K562 (cell line): ENCODE measurements at regions not wholly inside any gene's neighbourhood (a gene's known extent, or its start where the extent isn't known, plus 50 kb on each side); places are given as distances from the start of the nearest gene placed in this dataset.

Experiments
- ATAC-seq: fragments of 200-7000 bp; cut with Tn5 transposase; 3 replicates; pipeline ENCODE4 v1.9.1; 2020; ENCODE audit warnings: moderate library complexity
- BruUV-seq: library from RNA; stranded (reverse); fragments of 400-500 nt; replicated peaks from 2 replicates; lab custom pipeline; 2021; lab: Mats Ljungman, UMichigan
- CTCF ChIA-PET: fragments of 300-600 bp; formaldehyde crosslinking; extraction: SDS; loops from one replicate; lab custom pipeline; 2021; ENCODE audit warnings: low intra/inter-chr PET ratio; lab: Yijun Ruan, JAX
- POLR2A ChIA-PET: fragments of 300-600, 350-650 bp; sonication (Branson Sonifier 250); formaldehyde crosslinking; extraction: SDS; loops from one replicate; lab custom pipeline; 2021; ENCODE audit warnings: antibody characterized with exemption, inconsistent platforms; lab: Yijun Ruan, JAX
- DNase-seq, 4 experiments: peaks; one replicate each; pipeline versions ENCODE4 v3.0.0 to v3.0.0-alpha.2; 2011 to 2018; ENCODE audit warnings: low spot score in 3 of 4, mixed read lengths in 3 of 4; ENCODE audit errors: extremely low read depth in 1 of 4
- FAIRE-seq: peaks from 2 replicates; lab custom pipeline; 2011; peaks lifted over from hg19 to GRCh38; lab: Jason Lieb, UNC
- H2AFZ ChIP-seq: 2 replicates; pipeline ENCODE4 v1.6.0; 2011; ENCODE audit warnings: low read depth, low read length, control low read depth, inconsistent platforms
- H3K27ac ChIP-seq: fragments of 200-600 bp; 3 replicates; pipeline ENCODE4 v1.8.0; 2011; ENCODE audit warnings: low read depth, mild to moderate bottlenecking, control low read depth, inconsistent platforms, low read length, moderate library complexity, mixed read lengths; ENCODE audit errors: extremely low read depth
- H3K27me3 ChIP-seq, 2 experiments: fragments of 300-600 bp in 1 of 2; 2 replicates in 1 of 2; 3 replicates in 1 of 2; pipeline versions ENCODE4 v1.6.0 to v1.8.0; 2011; ENCODE audit warnings: inconsistent platforms in 2 of 2, low read length in 2 of 2, mild to moderate bottlenecking in 1 of 2, mixed read lengths in 1 of 2, moderate library complexity in 1 of 2; ENCODE audit not compliant: control insufficient read depth in 2 of 2, insufficient read depth in 2 of 2
- H3K36me3 ChIP-seq: fragments of 300-600 bp; 3 replicates; pipeline ENCODE4 v1.8.0; 2011; ENCODE audit warnings: mild to moderate bottlenecking, low read length, inconsistent platforms; ENCODE audit not compliant: control insufficient read depth, insufficient read depth
- H3K4me1 ChIP-seq, 2 experiments: fragments of 200-600 bp in 1 of 2; replicated peaks in 1 of 2; 2 replicates in 1 of 2; 3 replicates in 1 of 2; pipeline versions ENCODE4 v1.5.1 to v1.8.0; 2011; ENCODE audit warnings: inconsistent platforms in 2 of 2, low read length in 2 of 2, mild to moderate bottlenecking in 1 of 2, mixed read lengths in 1 of 2, moderate library complexity in 1 of 2; ENCODE audit not compliant: control insufficient read depth in 2 of 2, insufficient read depth in 2 of 2
- H3K4me2 ChIP-seq: 2 replicates; pipeline ENCODE4 v1.6.1; 2011; ENCODE audit warnings: low read length, control low read depth, inconsistent platforms, mixed read lengths; ENCODE audit not compliant: insufficient read depth
- H3K4me3 ChIP-seq: fragments of 200-600 bp; sonication (generic), shearing (Covaris generic); 2 replicates; pipeline ENCODE4 v1.5.1; 2016; ENCODE audit warnings: control low read depth, inconsistent platforms
- H3K79me2 ChIP-seq: fragments of 200-600 bp; 3 replicates; pipeline ENCODE4 v1.8.0; 2011; ENCODE audit warnings: low read length, inconsistent platforms; ENCODE audit not compliant: control insufficient read depth, insufficient read depth
- H3K9ac ChIP-seq, 2 experiments: 2 replicates each; pipeline versions ENCODE4 v1.6.0 to v1.6.1; 2011; ENCODE audit warnings: low read depth in 2 of 2, low read length in 2 of 2, control low read depth in 1 of 2, inconsistent platforms in 1 of 2, mild to moderate bottlenecking in 1 of 2, mixed read lengths in 1 of 2; ENCODE audit not compliant: insufficient read depth in 1 of 2
- H3K9me1 ChIP-seq: one replicate; pipeline ENCODE4 v1.6.0; 2011; ENCODE audit warnings: inconsistent platforms, mild to moderate bottlenecking, low read length, moderate library complexity; ENCODE audit not compliant: control insufficient read depth, insufficient read depth
- H3K9me3 ChIP-seq: replicated peaks from 2 replicates; pipeline ENCODE4 v1.5.1; 2011; ENCODE audit warnings: low read depth, low read length, inconsistent platforms; ENCODE audit not compliant: control insufficient read depth, insufficient read depth
- H4K20me1 ChIP-seq: replicated peaks from 2 replicates; pipeline ENCODE4 v1.6.1; 2011; ENCODE audit warnings: low read length, inconsistent platforms, mixed read lengths; ENCODE audit not compliant: control insufficient read depth, insufficient read depth
- MLX ChIP-seq, 2 experiments: fragments of 450-650 bp in 1 of 2; sonication (generic) in 1 of 2; formaldehyde crosslinking; conservative IDR thresholded peaks; 2 replicates each; pipeline versions ENCODE4 v1.4.0 to v1.8.1; 2020 to 2022; ENCODE audit warnings: mild to moderate bottlenecking in 1 of 2, missing genetic modification reagents in 1 of 2
- POLR2AphosphoS5 ChIP-seq: IDR thresholded peaks from 2 replicates; pipeline ENCODE4 v1.6.1; 2011; ENCODE audit warnings: mild to moderate bottlenecking, low read depth, low read length, moderate library complexity; ENCODE audit not compliant: control insufficient read depth, insufficient read depth
- RFX1 ChIP-seq: fragments of 450-650 bp; IDR thresholded peaks from 2 replicates; pipeline ENCODE4 v1.6.1; 2016; ENCODE audit warnings: mild to moderate bottlenecking, moderate library complexity
- RUNX1 ChIP-seq: sonication (generic); IDR thresholded peaks from 2 replicates; pipeline ENCODE4 v1.6.1; 2016; ENCODE audit warnings: antibody characterized with exemption, low read depth
- TRIM24 ChIP-seq, 2 experiments: fragments of 450-650 bp; IDR thresholded peaks; 2 replicates each; pipeline ENCODE4 v1.6.1; 2016
- ZBTB17 ChIP-seq: fragments of 450-650 bp; formaldehyde crosslinking; IDR thresholded peaks from 2 replicates; pipeline ENCODE4 v1.4.0; 2020; ENCODE audit warnings: mild to moderate bottlenecking
- WGBS: fragments of 100-300 bp; shearing (Covaris generic); methylation state at CpG from one replicate; pipeline ENCODE4 v1.1.6; 2016; ENCODE audit warnings: low coverage, mixed read lengths; ENCODE audit not compliant: insufficient coverage; ENCODE audit errors: missing lambda C conversion rate; 5-methylcytosine and 5-hydroxymethylcytosine counted together
- in situ Hi-C: fragments of 300-500 bp; cut with MboI; formaldehyde crosslinking; loops from 4 replicates; pipeline ENCODE4 v1.15.0; 2018; ENCODE audit warnings: inconsistent platforms, mixed read lengths
- intact Hi-C: fragments of 100-400 bp; cut with micrococcal nuclease; formaldehyde crosslinking; loops from 2 replicates; pipeline ENCODE4 v1.14.2; 2022
- TF ChIP-seq, protein P1 (sequence below): fragments of 250-450 bp; sonication (Bioruptor Pico); IDR thresholded peaks from 2 replicates; pipeline ENCODE4 v1.9.0; 2021; ENCODE audit warnings: mild to moderate bottlenecking
- TF ChIP-seq, protein P2 (sequence below): fragments of 250-450 bp; sonication (Bioruptor Pico); IDR thresholded peaks from 2 replicates; pipeline ENCODE4 v1.8.0; 2022; ENCODE audit warnings: inconsistent platforms
- TF ChIP-seq, protein P3 (sequence below): sonication (generic); formaldehyde crosslinking; IDR thresholded peaks from 2 replicates; pipeline ENCODE4 v1.9.0; 2022; ENCODE audit warnings: mild to moderate bottlenecking, missing genetic modification reagents
- TF ChIP-seq, protein P4 (sequence below): sonication (generic); formaldehyde crosslinking; IDR thresholded peaks from 2 replicates; pipeline ENCODE4 v1.8.1; 2023; ENCODE audit warnings: missing genetic modification reagents, mild to moderate bottlenecking, borderline replicate concordance

DNA sequence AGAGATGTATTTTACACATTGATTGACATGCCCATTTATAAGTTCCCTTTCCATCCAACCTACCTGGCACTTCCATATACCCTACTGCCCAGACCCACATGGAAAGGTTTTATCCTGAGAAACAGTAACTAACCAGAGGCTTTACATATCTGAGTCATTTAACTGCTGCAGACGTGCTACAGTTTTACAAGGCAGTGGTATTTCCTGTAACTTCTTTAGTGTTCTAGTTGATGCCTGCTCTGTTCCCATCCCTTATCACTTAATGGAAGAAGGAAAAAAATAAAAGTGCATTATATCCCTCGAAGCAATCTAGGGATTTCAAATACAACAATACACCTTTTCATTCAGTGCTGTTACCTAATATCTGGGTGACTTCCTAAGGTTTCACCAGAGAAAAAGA is 107.1 kb downstream of the TMCO5A start:
- Histone ChIP-seq H2AFZ (no peak overlapping the region), H3K4me2 (no peak overlapping the region), H3K4me3 (no peak overlapping the region), H3K79me2 (no peaks in the 10 kb centered on the region), H3K9ac (no peak overlapping the region), H3K27me3 (no peaks in the 10 kb centered on the region), H3K27ac (no peak overlapping the region), H3K4me1 (no peaks in the 10 kb centered on the region), H3K9me3 (no peaks in the 10 kb centered on the region), H4K20me1 (no peaks in the 10 kb centered on the region), H3K36me3 (no peaks in the 10 kb centered on the region), H3K9me1 (no peaks in the 10 kb centered on the region)
- no TSS peak for BruUV-seq
- POLR2A ChIA-PET = interaction anchor here (0.7 kb wide), 1 partner anchor 15 kb away, joined by 4 read pairs; no protein-coding TSS in a partner anchor
- intact Hi-C loops = no loop called here
- ATAC-seq (no peak), FAIRE-seq (no peak), DNase-seq (no peak)
- in situ Hi-C loops = no loop called here
- CTCF ChIA-PET = no interaction called here
- 0% methylated on average over 2 of the region's 2 CpGs for WGBS
- TF ChIP-seq, protein P1, sequence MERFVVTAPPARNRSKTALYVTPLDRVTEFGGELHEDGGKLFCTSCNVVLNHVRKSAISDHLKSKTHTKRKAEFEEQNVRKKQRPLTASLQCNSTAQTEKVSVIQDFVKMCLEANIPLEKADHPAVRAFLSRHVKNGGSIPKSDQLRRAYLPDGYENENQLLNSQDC (CRISPR knock-in tag) = no peak
- TF ChIP-seq ZBTB17 (CRISPR knock-in tag) (no peak), RUNX1 (no peak), POLR2AphosphoS5 (no peak), TRIM24 (IDR thresholded peaks at IDR 0.05) (no peak), MLX (CRISPR knock-in tag; conservative IDR thresholded peaks at IDR 0.05) (no peak), RFX1 (no peak)
- TF ChIP-seq, protein P2, sequence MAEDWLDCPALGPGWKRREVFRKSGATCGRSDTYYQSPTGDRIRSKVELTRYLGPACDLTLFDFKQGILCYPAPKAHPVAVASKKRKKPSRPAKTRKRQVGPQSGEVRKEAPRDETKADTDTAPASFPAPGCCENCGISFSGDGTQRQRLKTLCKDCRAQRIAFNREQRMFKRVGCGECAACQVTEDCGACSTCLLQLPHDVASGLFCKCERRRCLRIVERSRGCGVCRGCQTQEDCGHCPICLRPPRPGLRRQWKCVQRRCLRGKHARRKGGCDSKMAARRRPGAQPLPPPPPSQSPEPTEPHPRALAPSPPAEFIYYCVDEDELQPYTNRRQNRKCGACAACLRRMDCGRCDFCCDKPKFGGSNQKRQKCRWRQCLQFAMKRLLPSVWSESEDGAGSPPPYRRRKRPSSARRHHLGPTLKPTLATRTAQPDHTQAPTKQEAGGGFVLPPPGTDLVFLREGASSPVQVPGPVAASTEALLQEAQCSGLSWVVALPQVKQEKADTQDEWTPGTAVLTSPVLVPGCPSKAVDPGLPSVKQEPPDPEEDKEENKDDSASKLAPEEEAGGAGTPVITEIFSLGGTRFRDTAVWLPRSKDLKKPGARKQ (CRISPR knock-in tag) = no peak
- TF ChIP-seq, protein P3, sequence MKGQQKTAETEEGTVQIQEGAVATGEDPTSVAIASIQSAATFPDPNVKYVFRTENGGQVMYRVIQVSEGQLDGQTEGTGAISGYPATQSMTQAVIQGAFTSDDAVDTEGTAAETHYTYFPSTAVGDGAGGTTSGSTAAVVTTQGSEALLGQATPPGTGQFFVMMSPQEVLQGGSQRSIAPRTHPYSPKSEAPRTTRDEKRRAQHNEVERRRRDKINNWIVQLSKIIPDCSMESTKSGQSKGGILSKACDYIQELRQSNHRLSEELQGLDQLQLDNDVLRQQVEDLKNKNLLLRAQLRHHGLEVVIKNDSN (CRISPR knock-in tag) = no peak
- TF ChIP-seq, protein P4, sequence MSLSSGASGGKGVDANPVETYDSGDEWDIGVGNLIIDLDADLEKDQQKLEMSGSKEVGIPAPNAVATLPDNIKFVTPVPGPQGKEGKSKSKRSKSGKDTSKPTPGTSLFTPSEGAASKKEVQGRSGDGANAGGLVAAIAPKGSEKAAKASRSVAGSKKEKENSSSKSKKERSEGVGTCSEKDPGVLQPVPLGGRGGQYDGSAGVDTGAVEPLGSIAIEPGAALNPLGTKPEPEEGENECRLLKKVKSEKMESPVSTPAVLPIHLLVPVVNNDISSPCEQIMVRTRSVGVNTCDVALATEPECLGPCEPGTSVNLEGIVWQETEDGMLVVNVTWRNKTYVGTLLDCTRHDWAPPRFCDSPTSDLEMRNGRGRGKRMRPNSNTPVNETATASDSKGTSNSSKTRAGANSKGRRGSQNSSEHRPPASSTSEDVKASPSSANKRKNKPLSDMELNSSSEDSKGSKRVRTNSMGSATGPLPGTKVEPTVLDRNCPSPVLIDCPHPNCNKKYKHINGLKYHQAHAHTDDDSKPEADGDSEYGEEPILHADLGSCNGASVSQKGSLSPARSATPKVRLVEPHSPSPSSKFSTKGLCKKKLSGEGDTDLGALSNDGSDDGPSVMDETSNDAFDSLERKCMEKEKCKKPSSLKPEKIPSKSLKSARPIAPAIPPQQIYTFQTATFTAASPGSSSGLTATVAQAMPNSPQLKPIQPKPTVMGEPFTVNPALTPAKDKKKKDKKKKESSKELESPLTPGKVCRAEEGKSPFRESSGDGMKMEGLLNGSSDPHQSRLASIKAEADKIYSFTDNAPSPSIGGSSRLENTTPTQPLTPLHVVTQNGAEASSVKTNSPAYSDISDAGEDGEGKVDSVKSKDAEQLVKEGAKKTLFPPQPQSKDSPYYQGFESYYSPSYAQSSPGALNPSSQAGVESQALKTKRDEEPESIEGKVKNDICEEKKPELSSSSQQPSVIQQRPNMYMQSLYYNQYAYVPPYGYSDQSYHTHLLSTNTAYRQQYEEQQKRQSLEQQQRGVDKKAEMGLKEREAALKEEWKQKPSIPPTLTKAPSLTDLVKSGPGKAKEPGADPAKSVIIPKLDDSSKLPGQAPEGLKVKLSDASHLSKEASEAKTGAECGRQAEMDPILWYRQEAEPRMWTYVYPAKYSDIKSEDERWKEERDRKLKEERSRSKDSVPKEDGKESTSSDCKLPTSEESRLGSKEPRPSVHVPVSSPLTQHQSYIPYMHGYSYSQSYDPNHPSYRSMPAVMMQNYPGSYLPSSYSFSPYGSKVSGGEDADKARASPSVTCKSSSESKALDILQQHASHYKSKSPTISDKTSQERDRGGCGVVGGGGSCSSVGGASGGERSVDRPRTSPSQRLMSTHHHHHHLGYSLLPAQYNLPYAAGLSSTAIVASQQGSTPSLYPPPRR = no peak
